Gastroesophageal sphincter (tissue), 4 donors: ENCODE measurements at regions not wholly inside any gene's neighbourhood (a gene's known extent, or its start where the extent isn't known, plus 50 kb on each side); places are given as distances from the start of the nearest gene placed in this dataset.

Source experiments
- ATAC-seq: fragments of 150-250 bp; one replicate; pipeline ENCODE4 v1.9.1; 2016; ENCODE audit warnings: mild to moderate bottlenecking, moderate library complexity
- H3K27ac ChIP-seq, 4 donors: fragments of 200-600 bp; sonication (generic) in 3 of 4; 1 replicate in 3 of 4; 2 replicates in 1 of 4; pipeline ENCODE4 v1.5.1; 2016 to 2019
- H3K27me3 ChIP-seq: fragments of 200-600 bp; sonication (generic); one replicate; pipeline ENCODE4 v1.5.1; 2019
- H3K36me3 ChIP-seq, 2 donors: fragments of 200-600 bp; sonication (generic); one replicate each; pipeline ENCODE4 v1.5.1; 2019; ENCODE audit warnings: control low read depth in 1 of 2
- H3K4me1 ChIP-seq, 3 donors: fragments of 200-600 bp; sonication (generic); 1 replicate in 2 of 3; 2 replicates in 1 of 3; pipeline ENCODE4 v1.5.1; 2016 to 2019; ENCODE audit warnings: control low read depth in 2 of 3
- H3K4me3 ChIP-seq, 2 donors: fragments of 200-600 bp; sonication (generic); one replicate each; pipeline ENCODE4 v1.5.1; 2019; ENCODE audit warnings: mild to moderate bottlenecking in 1 of 2, moderate library complexity in 1 of 2
- H3K9me3 ChIP-seq, 3 donors: fragments of 200-600 bp; sonication (generic); one replicate each; pipeline ENCODE4 v1.5.1; 2017 to 2019; ENCODE audit warnings: control low read depth in 2 of 3
- EP300 ChIP-seq: sonication (generic); formaldehyde crosslinking; IDR thresholded peaks from one replicate; pipeline ENCODE4 v1.6.1; 2017; ENCODE audit warnings: antibody characterized with exemption, mild to moderate bottlenecking
- POLR2A ChIP-seq, 2 donors: fragments of 450-650 bp; IDR thresholded peaks; one replicate each; pipeline ENCODE4 v1.6.1; 2017; ENCODE audit warnings: antibody characterized with exemption in 2 of 2, mild to moderate bottlenecking in 2 of 2, moderate library complexity in 1 of 2
- POLR2AphosphoS5 ChIP-seq: sonication (generic); formaldehyde crosslinking; IDR thresholded peaks from one replicate; pipeline ENCODE4 v1.6.1; 2017; ENCODE audit warnings: antibody characterized with exemption
- WGBS, 2 donors: methylation state at CpG; one replicate each; pipeline ENCODE4 v1.1.5; 2018; ENCODE audit warnings: low coverage in 1 of 2; 5-methylcytosine and 5-hydroxymethylcytosine counted together
- TF ChIP-seq, protein P1 (sequence below), 4 experiments: fragments of 200-600 bp in 2 of 4; fragments of 450-650 bp in 2 of 4; sonication (generic) in 1 of 4; IDR thresholded peaks; one replicate each; pipeline ENCODE4 v1.5.1; 2017 to 2019; ENCODE audit warnings: antibody characterized with exemption in 4 of 4, mild to moderate bottlenecking in 2 of 4, moderate library complexity in 2 of 4

GRCh38 chr3:14300721-14301399 lies 101.5 kb upstream of the SLC6A6 start:
- 69 to 90% methylated on average over 2 to 9 of the region's 11 CpGs for WGBS, 2 donors
- no peak for TF ChIP-seq POLR2AphosphoS5
- TF ChIP-seq, protein P1, sequence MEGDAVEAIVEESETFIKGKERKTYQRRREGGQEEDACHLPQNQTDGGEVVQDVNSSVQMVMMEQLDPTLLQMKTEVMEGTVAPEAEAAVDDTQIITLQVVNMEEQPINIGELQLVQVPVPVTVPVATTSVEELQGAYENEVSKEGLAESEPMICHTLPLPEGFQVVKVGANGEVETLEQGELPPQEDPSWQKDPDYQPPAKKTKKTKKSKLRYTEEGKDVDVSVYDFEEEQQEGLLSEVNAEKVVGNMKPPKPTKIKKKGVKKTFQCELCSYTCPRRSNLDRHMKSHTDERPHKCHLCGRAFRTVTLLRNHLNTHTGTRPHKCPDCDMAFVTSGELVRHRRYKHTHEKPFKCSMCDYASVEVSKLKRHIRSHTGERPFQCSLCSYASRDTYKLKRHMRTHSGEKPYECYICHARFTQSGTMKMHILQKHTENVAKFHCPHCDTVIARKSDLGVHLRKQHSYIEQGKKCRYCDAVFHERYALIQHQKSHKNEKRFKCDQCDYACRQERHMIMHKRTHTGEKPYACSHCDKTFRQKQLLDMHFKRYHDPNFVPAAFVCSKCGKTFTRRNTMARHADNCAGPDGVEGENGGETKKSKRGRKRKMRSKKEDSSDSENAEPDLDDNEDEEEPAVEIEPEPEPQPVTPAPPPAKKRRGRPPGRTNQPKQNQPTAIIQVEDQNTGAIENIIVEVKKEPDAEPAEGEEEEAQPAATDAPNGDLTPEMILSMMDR (IDR thresholded peaks at IDR 0.05): no peak
- TF ChIP-seq EP300: no peak
- TF ChIP-seq POLR2A (IDR thresholded peaks at IDR 0.05): no peak
- no peaks in the 10 kb centered on the region for H3K9me3 ChIP-seq
- H3K4me1 ChIP-seq: peaks cover 0 to 30% (median 9%) of the 10 kb centered on the region in 3 donors
- peaks cover 6% of the 10 kb centered on the region for H3K27me3 ChIP-seq
- H3K36me3 ChIP-seq: no peaks in the 10 kb centered on the region
- H3K27ac ChIP-seq: no peak overlapping the region
- no peak for ATAC-seq
- H3K4me3 ChIP-seq: no peak overlapping the region

DNA sequence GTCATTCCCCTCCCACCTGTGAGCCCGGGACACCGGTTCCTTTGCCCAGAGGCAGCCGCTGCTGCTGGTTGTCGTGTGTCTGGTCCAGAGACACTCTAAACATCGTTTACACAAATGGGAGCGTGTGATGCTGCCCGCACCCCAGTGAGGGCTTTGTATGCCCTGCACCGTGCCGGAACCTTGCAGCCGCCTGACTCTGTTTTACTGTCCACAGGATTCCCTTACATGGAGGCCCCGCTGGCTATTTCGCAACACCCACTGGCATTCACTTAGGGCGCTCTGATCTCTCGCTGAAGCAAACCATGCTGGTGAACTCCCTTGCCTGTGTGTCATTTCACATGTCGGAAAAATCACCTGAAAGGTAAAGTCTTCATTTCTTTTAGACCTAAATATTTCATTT lies 100.8 kb upstream of the SLC6A6 start:
- no peak for ATAC-seq
- H3K4me3 ChIP-seq: no peak overlapping the region
- H3K4me1 ChIP-seq: peaks cover 0 to 30% (median 9%) of the 10 kb centered on the region in 3 donors
- H3K27me3 ChIP-seq: peaks cover 6% of the 10 kb centered on the region
- H3K27ac ChIP-seq: no peak overlapping the region
- no peaks in the 10 kb centered on the region for H3K9me3 ChIP-seq
- WGBS, 2 donors: 65 to 84% methylated on average over 6 to 15 of the region's 15 CpGs
- TF ChIP-seq, protein P1 (IDR thresholded peaks at IDR 0.05): no peak
- no peak for TF ChIP-seq EP300
- no peak for TF ChIP-seq POLR2A (IDR thresholded peaks at IDR 0.05)
- no peak for TF ChIP-seq POLR2AphosphoS5
- no peaks in the 10 kb centered on the region for H3K36me3 ChIP-seq

DNA sequence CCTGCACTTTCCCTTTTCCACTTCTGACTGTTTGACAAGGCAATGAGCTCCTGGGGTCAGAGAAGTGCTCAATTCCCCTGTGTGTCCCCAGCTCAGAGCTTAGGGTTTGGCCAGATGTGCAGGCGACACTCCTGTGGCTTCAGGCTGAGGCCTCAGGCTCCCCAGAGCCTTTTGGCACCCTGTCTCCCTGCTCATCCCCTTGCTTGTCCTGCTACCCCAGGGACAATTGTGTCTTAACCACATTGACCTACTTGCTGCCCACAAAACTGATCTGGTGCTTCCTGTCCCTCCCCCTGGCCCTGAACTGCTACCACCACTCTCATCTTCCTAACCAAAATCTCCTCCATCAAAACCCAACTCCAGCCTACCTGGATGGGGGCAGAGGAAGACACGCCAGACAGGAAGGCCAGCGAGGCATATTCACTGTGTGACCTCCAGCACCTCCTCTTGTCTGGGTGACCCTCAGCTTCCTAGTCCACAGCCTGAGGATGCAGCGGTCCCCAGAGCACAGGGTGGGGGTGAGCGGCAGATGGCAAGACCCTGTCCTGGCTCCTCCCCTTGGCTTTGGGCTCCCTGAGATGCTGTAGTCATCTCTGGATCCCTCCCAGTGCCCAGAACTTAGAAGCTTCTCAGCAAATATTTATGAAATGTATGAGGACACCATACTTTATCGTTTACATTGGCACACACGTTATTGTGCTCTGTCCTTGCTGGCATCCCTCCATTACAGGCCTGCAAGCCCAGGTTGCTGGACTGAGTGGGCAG lies 98.9 kb upstream of the SLC6A6 start:
- Histone ChIP-seq H3K4me1 (peaks cover 0 to 15% (median 0%) of the 10 kb centered on the region in 3 donors), H3K4me3 (no peak overlapping the region), H3K36me3 (no peaks in the 10 kb centered on the region), H3K27me3 (peaks cover 3% of the 10 kb centered on the region), H3K9me3 (no peaks in the 10 kb centered on the region), H3K27ac (no peak overlapping the region)
- 100% methylated on average over 1 of the region's 7 CpGs for WGBS, 2 donors
- no peak for TF ChIP-seq EP300
- TF ChIP-seq POLR2A (IDR thresholded peaks at IDR 0.05): no peak
- no peak for TF ChIP-seq POLR2AphosphoS5
- TF ChIP-seq, protein P1 (IDR thresholded peaks at IDR 0.05): no peak
- no peak for ATAC-seq

- H3K4me3 ChIP-seq: no peak overlapping the region
- no peak for ATAC-seq
- H3K27me3 ChIP-seq: peaks cover 7% of the 10 kb centered on the region
- TF ChIP-seq POLR2AphosphoS5 (no peak), EP300 (no peak), POLR2A (IDR thresholded peaks at IDR 0.05) (no peak)
- TF ChIP-seq, protein P1 (IDR thresholded peaks at IDR 0.05): no peak
- 60% methylated on average over 1 of the region's 9 CpGs for WGBS, 2 donors
- no peaks in the 10 kb centered on the region for H3K9me3 ChIP-seq
- H3K36me3 ChIP-seq: no peaks in the 10 kb centered on the region
- H3K4me1 ChIP-seq: peaks cover 0 to 14% (median 0%) of the 10 kb centered on the region in 3 donors
- no peak overlapping the region for H3K27ac ChIP-seq
Observed at GRCh38 chr3:14304101-14305045, 98.0 kb upstream of the SLC6A6 start.
